Bronchial epithelial cell (primary cell): ENCODE measurements at regions not wholly inside any gene's neighbourhood (a gene's known extent, or its start where the extent isn't known, plus 50 kb on each side); places are given as distances from the start of the nearest gene placed in this dataset.

Experiments used
- DNase-seq: peaks from one replicate; pipeline ENCODE4 v3.0.0-alpha.2; 2010; ENCODE audit warnings: low read depth
- FAIRE-seq: peaks from 2 replicates; lab custom pipeline; 2011; peaks lifted over from hg19 to GRCh38; lab: Jason Lieb, UNC
- H3K27me3 ChIP-seq: 2 replicates; pipeline ENCODE4 v1.5.1; 2011; ENCODE audit warnings: low read length; ENCODE audit not compliant: control insufficient read depth, insufficient read depth
- H3K36me3 ChIP-seq: 2 replicates; pipeline ENCODE4 v1.5.1; 2011; ENCODE audit warnings: low read length; ENCODE audit not compliant: control insufficient read depth, insufficient read depth
- H3K4me3 ChIP-seq: 2 replicates; pipeline ENCODE4 v1.5.1; 2011; ENCODE audit warnings: mild to moderate bottlenecking, low read depth, low read length, control low read depth
- TF ChIP-seq, protein P1 (sequence below): IDR thresholded peaks from 2 replicates; pipeline ENCODE4 v1.5.1; 2011; ENCODE audit warnings: mild to moderate bottlenecking, moderate library complexity, low read length, control low read depth, inconsistent platforms; ENCODE audit not compliant: insufficient read depth, severe bottlenecking

GRCh38 chr3:106249981-106250380 is 381.2 kb upstream of the CBLB start:
- no peak for DNase-seq
- H3K27me3 ChIP-seq = no peaks in the 10 kb centered on the region
- peaks cover 1% of the 10 kb centered on the region for H3K36me3 ChIP-seq
- no peak for FAIRE-seq
- TF ChIP-seq, protein P1, sequence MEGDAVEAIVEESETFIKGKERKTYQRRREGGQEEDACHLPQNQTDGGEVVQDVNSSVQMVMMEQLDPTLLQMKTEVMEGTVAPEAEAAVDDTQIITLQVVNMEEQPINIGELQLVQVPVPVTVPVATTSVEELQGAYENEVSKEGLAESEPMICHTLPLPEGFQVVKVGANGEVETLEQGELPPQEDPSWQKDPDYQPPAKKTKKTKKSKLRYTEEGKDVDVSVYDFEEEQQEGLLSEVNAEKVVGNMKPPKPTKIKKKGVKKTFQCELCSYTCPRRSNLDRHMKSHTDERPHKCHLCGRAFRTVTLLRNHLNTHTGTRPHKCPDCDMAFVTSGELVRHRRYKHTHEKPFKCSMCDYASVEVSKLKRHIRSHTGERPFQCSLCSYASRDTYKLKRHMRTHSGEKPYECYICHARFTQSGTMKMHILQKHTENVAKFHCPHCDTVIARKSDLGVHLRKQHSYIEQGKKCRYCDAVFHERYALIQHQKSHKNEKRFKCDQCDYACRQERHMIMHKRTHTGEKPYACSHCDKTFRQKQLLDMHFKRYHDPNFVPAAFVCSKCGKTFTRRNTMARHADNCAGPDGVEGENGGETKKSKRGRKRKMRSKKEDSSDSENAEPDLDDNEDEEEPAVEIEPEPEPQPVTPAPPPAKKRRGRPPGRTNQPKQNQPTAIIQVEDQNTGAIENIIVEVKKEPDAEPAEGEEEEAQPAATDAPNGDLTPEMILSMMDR = no peak
- H3K4me3 ChIP-seq = no peak overlapping the region

DNA sequence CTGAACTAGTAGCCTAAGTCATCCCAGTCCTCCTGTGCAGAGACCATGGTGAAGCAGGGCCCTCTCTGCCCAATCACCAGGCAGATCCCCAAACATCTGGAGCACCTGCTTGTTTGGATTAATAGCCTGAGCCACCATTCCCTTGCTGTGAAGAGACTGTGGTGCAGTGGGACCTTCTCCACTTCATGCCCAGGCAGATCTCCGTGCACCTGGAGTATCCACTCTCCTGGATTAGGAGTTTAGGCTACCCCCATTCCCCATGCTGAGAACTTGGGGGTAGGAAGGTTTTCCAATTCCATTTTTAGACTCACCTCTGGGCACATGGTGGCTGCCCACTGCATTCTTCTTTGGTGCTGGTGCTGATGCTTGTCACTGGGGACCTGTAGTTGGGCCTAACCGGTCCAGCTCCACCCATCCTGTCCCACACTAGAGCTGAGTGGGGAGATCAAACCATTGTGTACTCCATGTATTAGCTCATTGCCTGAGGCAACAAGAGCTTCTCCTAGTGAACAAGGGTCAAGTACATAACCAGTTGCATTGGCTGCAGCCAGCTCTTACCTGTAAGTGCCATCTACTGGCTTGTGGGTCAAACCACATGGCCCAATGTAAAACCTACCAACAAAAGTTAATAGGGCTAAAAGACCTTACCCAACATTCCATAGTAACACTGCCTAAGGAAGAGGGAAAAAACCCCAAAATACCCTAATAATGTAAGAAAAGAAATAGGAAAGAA is 382.5 kb upstream of the CBLB start:
- no peak for FAIRE-seq
- DNase-seq = peak; percentile 1
- H3K36me3 ChIP-seq = peaks cover 1% of the 10 kb centered on the region
- no peak overlapping the region for H3K4me3 ChIP-seq
- TF ChIP-seq, protein P1 = no peak
- H3K27me3 ChIP-seq = no peaks in the 10 kb centered on the region

DNA sequence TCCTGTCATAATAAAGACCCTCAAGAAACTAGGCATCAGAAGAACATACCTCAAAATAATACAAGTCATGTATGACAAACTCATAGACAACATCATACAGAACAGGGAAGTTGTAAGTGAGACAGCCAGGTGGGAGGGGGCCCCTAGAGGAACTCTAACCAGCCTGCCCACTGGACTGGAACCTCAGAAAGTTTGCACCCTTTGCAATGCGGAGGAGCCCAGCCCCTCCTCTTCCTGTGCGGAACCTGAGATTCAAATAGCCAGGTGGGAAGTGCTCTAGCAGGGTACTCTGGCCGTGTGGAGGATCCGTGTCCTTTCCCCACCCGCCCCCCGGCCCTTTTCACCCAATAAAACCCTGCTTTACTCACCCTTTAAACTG is 387.0 kb upstream of the CBLB start:
- DNase-seq = no peak

DNA sequence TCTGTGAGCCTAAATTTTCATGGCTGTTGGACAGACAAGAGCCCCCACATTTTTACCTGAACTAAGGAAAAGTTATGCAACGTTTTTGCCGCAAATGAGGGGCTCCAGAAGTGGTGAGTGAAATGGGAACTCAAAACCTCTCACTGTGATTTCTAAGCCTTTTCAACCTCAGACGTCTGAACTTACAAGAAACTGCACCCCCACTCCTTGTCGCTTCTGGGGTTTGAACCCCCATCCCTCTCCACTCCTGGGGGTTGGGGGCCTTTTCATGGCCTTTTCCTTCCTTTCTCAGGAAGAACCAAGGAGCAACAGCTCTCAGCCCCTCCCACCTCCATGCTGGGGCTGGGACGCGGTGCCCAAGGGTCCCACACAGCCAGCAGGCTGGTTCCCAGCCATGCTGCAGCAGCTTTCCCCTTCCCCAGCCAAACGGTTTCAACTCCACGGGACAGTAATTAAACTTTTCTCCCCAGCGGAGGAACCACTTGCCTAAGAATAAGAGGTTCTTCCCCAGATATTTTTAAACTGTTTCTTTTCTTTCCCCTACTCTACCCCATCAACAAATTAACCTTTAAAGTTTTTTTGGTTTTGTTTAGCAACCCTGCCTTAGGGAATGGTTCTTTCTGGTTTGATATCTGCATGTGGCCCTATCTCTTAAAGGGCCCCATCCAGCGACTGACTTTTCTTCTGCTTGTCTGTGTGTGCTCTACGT is 387.6 kb upstream of the CBLB start:
- H3K27me3 ChIP-seq = no peaks in the 10 kb centered on the region
- DNase-seq (no peak), FAIRE-seq (no peak)
- peaks cover under 1% of the 10 kb centered on the region for H3K36me3 ChIP-seq
- TF ChIP-seq, protein P1 = no peak
- H3K4me3 ChIP-seq = no peak overlapping the region

More for the DNA sequence above, 387.0 kb upstream of the CBLB start:
- Histone ChIP-seq H3K4me3 (no peak overlapping the region), H3K36me3 (peaks cover 1% of the 10 kb centered on the region), H3K27me3 (no peaks in the 10 kb centered on the region)
- TF ChIP-seq, protein P1 = no peak
- no peak for FAIRE-seq

GRCh38 chr3:106257172-106257571 is 388.4 kb upstream of the CBLB start:
- TF ChIP-seq, protein P1 = no peak
- no peak for FAIRE-seq
- no peak overlapping the region for H3K4me3 ChIP-seq
- H3K27me3 ChIP-seq = no peaks in the 10 kb centered on the region
- H3K36me3 ChIP-seq = no peaks in the 10 kb centered on the region
- no peak for DNase-seq
